ENCODE measurements at regions not wholly inside any gene's neighbourhood (a gene's known extent, or its start where the extent isn't known, plus 50 kb on each side); places are given as distances from the start of the nearest gene placed in this dataset.
"Not testable (repeated sequence)": the region's sequence is repeated elsewhere in the genome, so short reads cannot be mapped to it uniquely, and the experiment has no call there.

DNA sequence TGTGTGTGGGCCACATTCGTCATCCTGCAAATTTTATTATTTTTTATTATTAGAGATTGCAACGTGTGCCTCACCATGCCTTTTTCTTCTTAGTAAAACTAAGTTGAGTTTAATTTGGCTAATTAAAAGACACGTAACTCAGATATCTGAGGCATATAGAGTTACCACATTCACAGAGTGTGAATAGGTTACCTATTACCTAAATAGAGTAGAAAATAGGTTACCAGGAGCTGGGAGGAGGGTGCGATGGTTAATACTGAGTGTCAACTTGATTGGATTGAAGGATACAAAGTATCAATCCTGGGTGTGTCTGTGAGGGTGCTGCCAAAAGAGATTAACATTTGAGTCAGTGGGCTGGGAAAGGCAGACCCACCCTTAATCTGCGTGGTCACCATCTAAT lies 116.3 kb upstream of the CARD11 start:
- TF ChIP-seq POLR2A (IDR thresholded peaks at IDR 0.05; ENCODE audit: low read length); RARB (CRISPR knock-in tag; IDR thresholded peaks at IDR 0.05); EP300 (IDR thresholded peaks at IDR 0.05); RCOR1 (IDR thresholded peaks at IDR 0.05; ENCODE audit: low read depth, low read length); CTCF (IDR thresholded peaks at IDR 0.05); RFX5 (IDR thresholded peaks at IDR 0.05); HDAC2 (IDR thresholded peaks at IDR 0.05); ZFP36 (IDR thresholded peaks at IDR 0.05; ENCODE audit: borderline replicate concordance, partially characterized antibody); ESRRA (IDR thresholded peaks at IDR 0.05; ENCODE audit: borderline replicate concordance, low read length); RAD21 (conservative IDR thresholded peaks at IDR 0.05 in 1 of 2, IDR thresholded peaks at IDR 0.05 in 1 of 2): not testable (repeated sequence)
- TF ChIP-seq, protein P1, sequence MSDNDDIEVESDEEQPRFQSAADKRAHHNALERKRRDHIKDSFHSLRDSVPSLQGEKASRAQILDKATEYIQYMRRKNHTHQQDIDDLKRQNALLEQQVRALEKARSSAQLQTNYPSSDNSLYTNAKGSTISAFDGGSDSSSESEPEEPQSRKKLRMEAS (IDR thresholded peaks at IDR 0.05) = not testable (repeated sequence)

All from A549 (cell line).